ENCODE measurements at regions not wholly inside any gene's neighbourhood (a gene's known extent, or its start where the extent isn't known, plus 50 kb on each side); places are given as distances from the start of the nearest gene placed in this dataset.
"Not testable (repeated sequence)": the region's sequence is repeated elsewhere in the genome, so short reads cannot be mapped to it uniquely, and the experiment has no call there.

GRCh38 chr9:102237094-102237493 lies 498.6 kb upstream of the GRIN3A start:
- H3K36me3 ChIP-seq (ENCODE audit: control insufficient read depth, insufficient read depth, low read length), result no peaks in the 10 kb centered on the region
- H3K9me3 ChIP-seq (ENCODE audit: control insufficient read depth, low read length), result no peaks in the 10 kb centered on the region
- H3K4me3 ChIP-seq (ENCODE audit: low read depth, low read length), result no peak overlapping the region
- H3K79me2 ChIP-seq, result no peaks in the 10 kb centered on the region
- no peak overlapping the region for H3K27ac ChIP-seq
- H3K9ac ChIP-seq, result no peak overlapping the region
- no peak overlapping the region for H2AFZ ChIP-seq
- no peaks in the 10 kb centered on the region for H3K4me1 ChIP-seq
- no peak overlapping the region for H3K4me2 ChIP-seq (ENCODE audit: low read length)
- H3K27me3 ChIP-seq (ENCODE audit: control insufficient read depth, insufficient read depth, low read length), result no peaks in the 10 kb centered on the region
- TF ChIP-seq CTCF (IDR thresholded peaks at IDR 0.05), result no peak

DNA sequence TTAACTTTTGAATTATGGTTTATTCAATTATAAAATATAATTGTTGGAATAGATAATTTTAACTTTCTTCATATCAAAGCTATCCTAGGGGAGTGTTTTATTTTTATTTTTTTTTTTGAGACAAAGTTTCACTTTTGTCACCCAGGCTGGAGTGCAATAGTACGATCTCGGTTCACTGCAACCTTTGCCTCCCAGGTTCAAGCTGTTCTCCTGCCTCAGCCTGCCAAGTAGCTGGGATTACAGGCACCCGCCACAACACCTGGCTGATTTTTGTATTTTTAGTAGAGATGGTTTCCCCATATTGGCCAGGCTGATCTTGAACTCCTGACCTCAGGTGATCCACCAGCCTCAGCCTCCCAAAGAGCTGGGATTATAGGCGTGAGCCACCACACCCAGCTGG lies 489.0 kb upstream of the GRIN3A start:
- not testable (repeated sequence) for H3K27ac ChIP-seq; H3K4me1 ChIP-seq; H3K79me2 ChIP-seq; H3K4me2 ChIP-seq (ENCODE audit: low read length); H2AFZ ChIP-seq; H3K9me3 ChIP-seq (ENCODE audit: control insufficient read depth, low read length); H3K4me3 ChIP-seq (ENCODE audit: low read depth, low read length); H3K9ac ChIP-seq; H3K27me3 ChIP-seq (ENCODE audit: control insufficient read depth, insufficient read depth, low read length); H3K36me3 ChIP-seq (ENCODE audit: control insufficient read depth, insufficient read depth, low read length)

GRCh38 chr9:102225841-102226441 lies 487.5 kb upstream of the GRIN3A start:
- Histone ChIP-seq H3K4me1 (no peaks in the 10 kb centered on the region), H3K27me3 (ENCODE audit: control insufficient read depth, insufficient read depth, low read length) (no peaks in the 10 kb centered on the region), H3K36me3 (ENCODE audit: control insufficient read depth, insufficient read depth, low read length) (no peaks in the 10 kb centered on the region), H3K4me2 (ENCODE audit: low read length) (no peak overlapping the region), H3K4me3 (ENCODE audit: low read depth, low read length) (no peak overlapping the region), H2AFZ (no peak overlapping the region), H3K27ac (no peak overlapping the region), H3K79me2 (no peaks in the 10 kb centered on the region), H3K9me3 (ENCODE audit: control insufficient read depth, low read length) (no peaks in the 10 kb centered on the region), H3K9ac (no peak overlapping the region)
- TF ChIP-seq CTCF (IDR thresholded peaks at IDR 0.05), result no peak

DNA sequence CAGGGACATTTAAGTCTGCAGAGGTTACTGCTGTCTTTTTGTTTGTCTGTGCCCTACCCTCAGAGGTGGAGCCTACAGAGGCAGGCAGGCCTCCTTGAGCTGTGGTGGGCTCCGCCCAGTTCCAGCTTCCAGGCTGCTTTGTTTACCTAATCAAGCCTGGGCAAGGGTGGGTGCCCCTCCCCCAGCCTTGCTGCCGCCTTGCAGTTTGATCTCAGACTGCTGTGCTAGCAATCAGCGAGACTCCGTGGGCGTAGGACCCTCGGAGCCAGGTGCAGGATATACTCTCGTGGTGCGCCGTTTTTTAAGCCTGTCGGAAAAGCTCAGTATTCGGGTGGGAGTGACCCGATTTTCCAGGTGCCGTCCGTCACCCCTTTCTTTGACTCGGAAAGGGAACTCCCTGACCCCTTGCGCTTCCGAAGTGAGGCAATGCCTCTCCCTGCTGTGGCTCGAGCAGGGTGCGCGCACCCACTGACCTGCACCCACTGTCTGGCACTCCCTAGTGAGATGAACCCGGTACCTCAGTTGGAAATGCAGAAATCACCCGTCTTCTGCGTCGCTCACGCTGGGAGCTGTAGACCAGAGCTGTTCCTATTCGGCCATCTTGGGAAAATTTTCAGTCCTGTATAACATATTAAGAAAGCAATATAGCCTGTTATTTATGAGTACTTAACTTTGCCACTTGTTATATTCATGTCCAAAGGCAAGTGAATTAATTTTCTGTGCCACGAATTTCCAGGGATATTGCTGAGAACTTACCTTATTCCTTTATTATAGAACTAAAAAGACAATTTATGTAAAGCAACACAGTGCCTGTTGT lies 485.1 kb upstream of the GRIN3A start:
- not testable (repeated sequence) for H3K27ac ChIP-seq; H3K4me3 ChIP-seq (ENCODE audit: low read depth, low read length); H3K36me3 ChIP-seq (ENCODE audit: control insufficient read depth, insufficient read depth, low read length); H3K9me3 ChIP-seq (ENCODE audit: control insufficient read depth, low read length); H3K27me3 ChIP-seq (ENCODE audit: control insufficient read depth, insufficient read depth, low read length); H3K9ac ChIP-seq; H3K79me2 ChIP-seq; H3K4me1 ChIP-seq; H2AFZ ChIP-seq; H3K4me2 ChIP-seq (ENCODE audit: low read length)

DNA sequence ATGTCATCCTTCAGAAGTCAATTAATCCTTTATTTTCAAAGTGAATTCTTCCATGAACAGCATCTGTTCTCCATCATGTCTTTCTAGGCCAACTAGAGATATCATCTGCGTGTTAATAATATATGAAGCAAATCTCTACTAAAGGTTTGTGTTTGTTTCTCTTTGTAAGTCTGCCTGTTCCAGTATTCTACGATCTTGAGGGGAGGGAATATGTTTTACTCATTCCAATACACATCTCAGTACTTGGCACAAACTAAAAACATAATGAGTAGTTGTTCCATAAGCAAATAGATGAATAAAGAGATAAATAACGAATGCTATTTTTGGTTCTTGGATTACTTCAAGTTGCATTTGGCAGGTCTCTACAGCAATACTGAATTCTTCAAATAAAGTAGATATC lies 470.7 kb upstream of the GRIN3A start:
- Histone ChIP-seq H3K4me1 (no peaks in the 10 kb centered on the region), H3K4me2 (ENCODE audit: low read length) (no peak overlapping the region), H3K27ac (no peak overlapping the region), H3K79me2 (no peaks in the 10 kb centered on the region), H3K4me3 (ENCODE audit: low read depth, low read length) (no peak overlapping the region), H3K9me3 (ENCODE audit: control insufficient read depth, low read length) (no peaks in the 10 kb centered on the region), H3K27me3 (ENCODE audit: control insufficient read depth, insufficient read depth, low read length) (no peaks in the 10 kb centered on the region), H3K36me3 (ENCODE audit: control insufficient read depth, insufficient read depth, low read length) (no peaks in the 10 kb centered on the region), H3K9ac (no peak overlapping the region), H2AFZ (no peak overlapping the region)
- no peak for TF ChIP-seq CTCF (IDR thresholded peaks at IDR 0.05)
